Pancreas (tissue), 10 donors: ENCODE measurements at regions not wholly inside any gene's neighbourhood (a gene's known extent, or its start where the extent isn't known, plus 50 kb on each side); places are given as distances from the start of the nearest gene placed in this dataset.

ENCODE experiments used
- ATAC-seq, 4 donors: fragments of 200-7000 bp; cut with Tn5 transposase; one replicate each; pipeline versions ENCODE4 v1.8.0 to v1.9.1; 2020; ENCODE audit warnings: mild to moderate bottlenecking in 4 of 4, moderate library complexity in 4 of 4
- DNase-seq, 6 donors: peaks; one replicate each; pipeline ENCODE4 v3.0.0-alpha.2; 2020
- FAIRE-seq: peaks from 2 replicates; lab custom pipeline; 2012; peaks lifted over from hg19 to GRCh38; lab: Jason Lieb, UNC
- H3K27ac ChIP-seq, 4 donors: fragments of 200-600 bp; sonication (generic); 1 replicate in 3 of 4; 2 replicates in 1 of 4; pipeline versions ENCODE4 v1.5.0 to v1.8.0; 2020
- H3K27me3 ChIP-seq, 4 donors: fragments of 200-600 bp; one replicate each; pipeline ENCODE4 v1.8.0; 2021
- H3K36me3 ChIP-seq, 3 donors: fragments of 200-600 bp; sonication (generic) in 1 of 3; one replicate each; pipeline versions ENCODE4 v1.5.0 to v1.8.0; 2020 to 2021
- H3K4me1 ChIP-seq, 3 donors: fragments of 200-600 bp; one replicate each; pipeline ENCODE4 v1.8.0; 2021
- H3K4me3 ChIP-seq, 4 donors: fragments of 200-600 bp; sonication (generic) in 2 of 4; one replicate each; pipeline versions ENCODE4 v1.5.0 to v1.8.0; 2020 to 2021
- H3K9me3 ChIP-seq, 4 donors: fragments of 200-600 bp; one replicate each; pipeline ENCODE4 v1.8.0; 2021
- CTCF ChIP-seq, 4 donors: fragments of 200-600 bp; sonication (generic) in 3 of 4; IDR thresholded peaks; one replicate each; pipeline versions ENCODE4 v1.5.0 to v1.8.0; 2021; ENCODE audit warnings: antibody characterized with exemption in 4 of 4
- WGBS, 2 donors: extraction: QIAGEN DNeasy Blood & Tissue Kit; methylation state at CpG; one replicate each; pipeline ENCODE4 v1.1.7; 2013; 5-methylcytosine and 5-hydroxymethylcytosine counted together
- intact Hi-C, 3 donors: fragments of 100-400 bp; cut with DNase I; formaldehyde crosslinking; loops; one replicate each; pipeline versions ENCODE4 v1.11.1 to v1.14.2; 2022
- donor health status: healthy with polysubstance abuse.
- donor health status: DM: no; HTN: no; CAD: no; lungs with moderate emphysema.
- donor health status: DM: no; HTN: no; CAD: no.
- donor health status: control.
- donor health status: control.
- donor health status: Bipolar disorder and iron deficiency.
- donor health status: DM: yes; HTN: yes; CAD: no.
- donor health status: DM: no; HTN: no; CAD: no.
- donor health status: DM: no; HTN: no; CAD: no.
- donor health status: DM: yes; HTN: yes; CAD: no.

DNA sequence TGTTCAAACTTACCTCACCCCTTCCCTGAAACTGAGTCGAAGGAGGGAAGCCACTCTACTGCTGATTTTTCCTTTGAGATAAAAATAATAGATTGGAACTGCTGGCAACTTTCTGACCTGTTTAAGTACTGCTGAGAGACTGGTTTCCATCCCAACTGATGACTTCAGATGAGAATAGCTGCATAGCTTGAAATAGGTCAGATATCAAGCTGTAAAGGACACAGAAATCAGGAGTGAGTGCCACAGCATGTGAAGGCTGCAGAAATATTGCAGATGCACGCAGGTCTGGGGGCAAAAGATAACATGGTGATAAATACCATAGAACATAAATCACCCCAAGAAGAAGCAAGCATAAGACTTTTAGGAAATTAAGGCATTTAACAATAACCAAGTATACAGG, 923.2 kb downstream of the SH3BGRL start:
- WGBS, 2 donors, result 28 to 29% methylated on average over 2 of the region's 2 CpGs
- intact Hi-C loops, result no loop called here
- Histone ChIP-seq H3K9me3 (peaks cover 0 to 4% (median 0%) of the 10 kb centered on the region in 4 donors), H3K27ac (no peak overlapping the region), H3K27me3 (peaks cover 0 to 4% (median 0%) of the 10 kb centered on the region in 4 donors), H3K4me1 (no peaks in the 10 kb centered on the region), H3K36me3 (no peaks in the 10 kb centered on the region), H3K4me3 (no peak overlapping the region)
- DNase-seq, result no peak
- FAIRE-seq, result no peak
- no peak for TF ChIP-seq CTCF (IDR thresholded peaks at IDR 0.05)
- ATAC-seq, result no peak

DNA sequence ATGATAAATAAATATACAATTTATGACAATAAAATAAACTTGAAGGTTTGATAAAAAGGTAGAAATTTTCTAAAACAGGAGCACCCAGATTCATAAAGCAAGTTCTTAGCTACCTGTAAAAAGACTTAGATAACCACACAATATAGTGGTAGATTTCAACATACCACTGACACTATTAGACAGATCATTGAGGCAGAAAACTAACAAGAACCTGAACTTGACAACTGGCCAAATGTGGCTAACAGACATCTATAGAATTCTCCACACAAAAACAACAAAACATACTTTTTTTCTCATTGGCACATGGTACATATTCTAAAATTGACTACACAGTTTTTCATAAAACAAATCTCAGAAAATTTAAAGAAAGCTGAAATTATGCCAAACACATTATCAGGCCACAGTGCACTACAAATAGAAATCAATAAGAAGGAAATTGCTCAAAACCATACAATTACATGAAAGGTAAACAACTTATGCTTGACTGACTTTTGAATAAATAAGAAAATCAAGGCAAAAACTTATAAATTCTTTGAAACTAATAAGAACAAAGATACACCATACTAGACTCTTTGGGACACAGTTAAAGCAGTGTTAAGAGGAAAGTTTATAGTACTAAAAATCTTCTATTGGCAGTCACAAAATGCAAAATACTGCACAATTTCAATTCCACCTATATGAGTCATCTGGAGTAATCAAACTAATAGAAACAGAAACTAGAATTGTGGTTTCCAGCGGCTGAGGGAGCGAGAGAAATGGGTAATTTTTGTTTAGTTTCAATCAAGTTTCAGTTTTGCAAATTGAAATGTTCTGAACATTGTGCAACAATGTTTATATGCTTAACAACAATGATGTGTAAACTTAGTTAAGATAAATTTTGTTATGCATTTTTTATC, 925.6 kb downstream of the SH3BGRL start:
- H3K9me3 ChIP-seq, result peaks cover 0 to 4% (median 0%) of the 10 kb centered on the region in 4 donors
- H3K4me1 ChIP-seq, result no peaks in the 10 kb centered on the region
- WGBS, 2 donors, result 70 to 75% methylated on average over 2 of the region's 2 CpGs
- H3K27ac ChIP-seq, result no peak overlapping the region
- no peak for FAIRE-seq
- no peak for ATAC-seq
- intact Hi-C loops, result no loop called here
- H3K4me3 ChIP-seq, result no peak overlapping the region
- no peak for TF ChIP-seq CTCF (IDR thresholded peaks at IDR 0.05)
- DNase-seq, result no peak
- H3K27me3 ChIP-seq, result no peaks in the 10 kb centered on the region
- no peaks in the 10 kb centered on the region for H3K36me3 ChIP-seq

DNA sequence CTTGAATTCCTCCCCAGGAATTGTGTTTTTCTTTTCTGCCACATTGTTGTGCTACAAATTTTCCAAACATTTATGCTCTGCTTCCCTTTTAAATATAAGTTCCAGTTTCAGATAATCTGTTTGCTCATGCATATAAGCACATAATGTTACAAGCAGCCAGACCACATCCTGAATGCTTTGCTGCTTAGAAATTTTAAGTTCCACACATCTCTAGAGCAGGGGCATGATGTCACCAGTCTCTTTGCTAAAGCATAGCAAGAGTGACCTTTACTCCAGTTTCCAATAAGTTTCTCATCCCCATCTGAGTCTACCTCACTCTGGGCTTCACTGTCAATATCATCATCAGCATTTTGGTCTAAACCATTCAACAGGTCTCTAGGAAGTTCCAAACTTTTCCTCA, 932.5 kb downstream of the SH3BGRL start:
- Histone ChIP-seq H3K4me3 (no peak overlapping the region), H3K9me3 (no peaks in the 10 kb centered on the region), H3K27me3 (no peaks in the 10 kb centered on the region), H3K36me3 (no peaks in the 10 kb centered on the region), H3K27ac (no peak overlapping the region), H3K4me1 (no peaks in the 10 kb centered on the region)
- TF ChIP-seq CTCF (IDR thresholded peaks at IDR 0.05), result no peak
- FAIRE-seq (no peak), ATAC-seq (no peak), DNase-seq (no peak)
- intact Hi-C loops, result no loop called here

DNA sequence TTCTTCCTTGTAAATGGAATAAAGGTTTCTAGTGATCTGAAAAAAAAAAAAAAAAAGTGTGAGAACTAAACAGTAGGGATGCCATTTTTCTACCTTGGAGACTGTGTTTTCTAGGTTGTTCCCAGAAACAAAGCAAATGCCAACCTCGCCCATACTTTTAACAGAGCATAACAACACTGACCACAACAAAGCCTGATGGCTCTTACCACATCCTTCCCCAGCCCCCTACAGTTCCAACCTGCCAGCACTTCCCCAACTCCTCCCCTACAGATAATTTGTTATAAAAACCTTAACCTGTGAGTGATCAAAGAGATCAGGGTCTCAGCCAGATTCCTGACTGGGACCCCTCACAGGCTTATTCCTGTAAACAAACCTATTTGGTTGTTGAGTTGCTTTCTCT, 940.0 kb downstream of the SH3BGRL start:
- Histone ChIP-seq H3K36me3 (no peaks in the 10 kb centered on the region), H3K4me3 (no peak overlapping the region), H3K27me3 (no peaks in the 10 kb centered on the region), H3K9me3 (no peaks in the 10 kb centered on the region), H3K27ac (no peak overlapping the region), H3K4me1 (no peaks in the 10 kb centered on the region)
- DNase-seq, result no peak
- no peak for FAIRE-seq
- ATAC-seq, result no peak
- 19 to 40% methylated on average over 1 of the region's 1 CpG for whole genome bisulfite sequencing, 2 donors
- intact Hi-C loops, result no loop called here
- no peak for TF ChIP-seq CTCF (IDR thresholded peaks at IDR 0.05)

GRCh38 chrX:82161195-82161594, 959.3 kb downstream of the SH3BGRL start:
- no peaks in the 10 kb centered on the region for H3K36me3 ChIP-seq
- intact Hi-C loops, result no loop called here
- ATAC-seq (no peak), DNase-seq (no peak), FAIRE-seq (no peak)
- H3K27me3 ChIP-seq, result no peaks in the 10 kb centered on the region
- no peaks in the 10 kb centered on the region for H3K9me3 ChIP-seq
- no peak overlapping the region for H3K27ac ChIP-seq
- no peak overlapping the region for H3K4me3 ChIP-seq
- no peaks in the 10 kb centered on the region for H3K4me1 ChIP-seq
- no peak for TF ChIP-seq CTCF (IDR thresholded peaks at IDR 0.05)
- 61 to 70% methylated on average over 2 of the region's 2 CpGs for WGBS, 2 donors
